Testis (tissue), 2 donors: ENCODE measurements at regions not wholly inside any gene's neighbourhood (a gene's known extent, or its start where the extent isn't known, plus 50 kb on each side); places are given as distances from the start of the nearest gene placed in this dataset.

Experiments
- POLR2A ChIP-seq: fragments of 450-650 bp; IDR thresholded peaks from one replicate; pipeline ENCODE4 v1.6.1; 2017; ENCODE audit warnings: antibody characterized with exemption, mild to moderate bottlenecking, moderate library complexity
- TF ChIP-seq, protein P1 (sequence below), 3 experiments: fragments of 450-650 bp in 2 of 3; fragments of 200-600 bp in 1 of 3; sonication (generic) in 1 of 3; IDR thresholded peaks; one replicate each; pipeline ENCODE4 v1.5.1; 2016 to 2019; ENCODE audit warnings: antibody characterized with exemption in 3 of 3, mild to moderate bottlenecking in 2 of 3, moderate library complexity in 1 of 3

DNA sequence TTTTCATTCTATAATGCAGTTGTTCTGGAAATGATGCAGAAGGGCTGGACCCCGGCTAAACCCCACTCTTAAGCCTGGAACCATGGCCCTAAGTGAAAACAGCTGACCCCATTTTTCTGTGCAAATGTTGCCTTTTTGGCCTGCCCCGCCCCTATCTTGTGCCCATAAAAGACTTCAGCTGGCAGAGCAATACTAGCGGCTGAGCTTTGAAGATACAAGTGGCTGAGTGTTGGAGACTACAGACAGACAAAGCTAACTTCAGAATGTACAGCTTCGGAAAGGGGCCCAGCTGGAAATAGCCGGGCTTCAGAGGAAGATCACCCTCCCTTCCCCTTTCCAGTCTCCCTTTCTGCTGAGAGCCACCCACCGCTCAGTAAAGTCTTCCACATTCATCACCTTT, 258.6 kb upstream of the SPTLC3 start:
- no peak for TF ChIP-seq POLR2A
- TF ChIP-seq, protein P1, sequence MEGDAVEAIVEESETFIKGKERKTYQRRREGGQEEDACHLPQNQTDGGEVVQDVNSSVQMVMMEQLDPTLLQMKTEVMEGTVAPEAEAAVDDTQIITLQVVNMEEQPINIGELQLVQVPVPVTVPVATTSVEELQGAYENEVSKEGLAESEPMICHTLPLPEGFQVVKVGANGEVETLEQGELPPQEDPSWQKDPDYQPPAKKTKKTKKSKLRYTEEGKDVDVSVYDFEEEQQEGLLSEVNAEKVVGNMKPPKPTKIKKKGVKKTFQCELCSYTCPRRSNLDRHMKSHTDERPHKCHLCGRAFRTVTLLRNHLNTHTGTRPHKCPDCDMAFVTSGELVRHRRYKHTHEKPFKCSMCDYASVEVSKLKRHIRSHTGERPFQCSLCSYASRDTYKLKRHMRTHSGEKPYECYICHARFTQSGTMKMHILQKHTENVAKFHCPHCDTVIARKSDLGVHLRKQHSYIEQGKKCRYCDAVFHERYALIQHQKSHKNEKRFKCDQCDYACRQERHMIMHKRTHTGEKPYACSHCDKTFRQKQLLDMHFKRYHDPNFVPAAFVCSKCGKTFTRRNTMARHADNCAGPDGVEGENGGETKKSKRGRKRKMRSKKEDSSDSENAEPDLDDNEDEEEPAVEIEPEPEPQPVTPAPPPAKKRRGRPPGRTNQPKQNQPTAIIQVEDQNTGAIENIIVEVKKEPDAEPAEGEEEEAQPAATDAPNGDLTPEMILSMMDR (IDR thresholded peaks at IDR 0.05) = no peak
